Ecto neural progenitor cell (in vitro differentiated cells): ENCODE measurements at regions not wholly inside any gene's neighbourhood (a gene's known extent, or its start where the extent isn't known, plus 50 kb on each side); places are given as distances from the start of the nearest gene placed in this dataset.
A peak's percentile ranks its signal among the peaks of the same experiment; 100 is the strongest.

ENCODE experiments used
- DNase-seq: peaks from one replicate; pipeline ENCODE4 v3.0.0-alpha.2; 2018; ENCODE audit warnings: low spot score

GRCh38 chr5:41670854-41671479 lies 160.6 kb upstream of the PLCXD3 start:
- no peak for DNase-seq

- DNase-seq: no peak
Measured at GRCh38 chr5:41670216-41670615, 159.8 kb upstream of the PLCXD3 start.

GRCh38 chr5:41661254-41661653 lies 150.9 kb upstream of the PLCXD3 start:
- no peak for DNase-seq

- DNase-seq: no peak
Measured at GRCh38 chr5:41656597-41656996, 146.2 kb upstream of the PLCXD3 start.

GRCh38 chr5:41650131-41650530 lies 139.7 kb upstream of the PLCXD3 start:
- no peak for DNase-seq

GRCh38 chr5:41649659-41650058 lies 139.3 kb upstream of the PLCXD3 start:
- no peak for DNase-seq

- no peak for DNase-seq
Measured at GRCh38 chr5:41648996-41649395, 138.6 kb upstream of the PLCXD3 start.

GRCh38 chr5:41641621-41642020 lies 131.2 kb upstream of the PLCXD3 start:
- DNase-seq: no peak

GRCh38 chr5:41638685-41639084 lies 128.3 kb upstream of the PLCXD3 start:
- no peak for DNase-seq

- DNase-seq: no peak
Measured at GRCh38 chr5:41637869-41638268, 127.5 kb upstream of the PLCXD3 start.

- DNase-seq: peak; percentile 62
Measured at GRCh38 chr5:41637424-41637823, 127.0 kb upstream of the PLCXD3 start.

GRCh38 chr5:41636605-41637004 lies 126.2 kb upstream of the PLCXD3 start:
- DNase-seq: no peak

GRCh38 chr5:41629897-41630296 lies 119.5 kb upstream of the PLCXD3 start:
- no peak for DNase-seq

- DNase-seq: no peak
Measured at GRCh38 chr5:41625571-41625970, 115.2 kb upstream of the PLCXD3 start.

- no peak for DNase-seq
Measured at GRCh38 chr5:41621420-41621819, 111.0 kb upstream of the PLCXD3 start.

GRCh38 chr5:41617843-41618515 lies 107.6 kb upstream of the PLCXD3 start:
- DNase-seq: no peak

- no peak for DNase-seq
Measured at GRCh38 chr5:41610386-41610785, 100.0 kb upstream of the PLCXD3 start.

- no peak for DNase-seq
Measured at GRCh38 chr5:41600731-41601130, 90.3 kb upstream of the PLCXD3 start.

- no peak for DNase-seq
Measured at GRCh38 chr5:41598011-41598410, 87.6 kb upstream of the PLCXD3 start.

GRCh38 chr5:41587668-41588067 lies 77.3 kb upstream of the PLCXD3 start:
- no peak for DNase-seq

GRCh38 chr5:41575110-41575779 lies 64.8 kb upstream of the PLCXD3 start:
- DNase-seq: peak; percentile 47

GRCh38 chr5:41574391-41574790 lies 64.0 kb upstream of the PLCXD3 start:
- DNase-seq: no peak
